HG03095 (cell line): ENCODE measurements at regions not wholly inside any gene's neighbourhood (a gene's known extent, or its start where the extent isn't known, plus 50 kb on each side); places are given as distances from the start of the nearest gene placed in this dataset.

Source experiments
- ATAC-seq: cut with Tn5 transposase; IDR thresholded peaks from one replicate; pipeline ENCODE4 v1.9.1; 2021; ENCODE audit warnings: moderate library complexity; ENCODE audit not compliant: unreplicated experiment

GRCh38 chr5:175056831-175057230 is 332.4 kb downstream of the MSX2 start:
- ATAC-seq = no peak

- no peak for ATAC-seq
Measured at GRCh38 chr5:175054243-175054642, 329.9 kb downstream of the MSX2 start.

GRCh38 chr5:175052351-175052750 is 328.0 kb downstream of the MSX2 start:
- ATAC-seq = no peak

- ATAC-seq = no peak
Measured at GRCh38 chr5:175047048-175047447, 322.7 kb downstream of the MSX2 start.

- ATAC-seq = no peak
Measured at GRCh38 chr5:175045820-175046219, 321.4 kb downstream of the MSX2 start.

- ATAC-seq = no peak
Measured at GRCh38 chr5:175037820-175038219, 313.4 kb downstream of the MSX2 start.

- no peak for ATAC-seq
Measured at GRCh38 chr5:175035882-175036533, 311.6 kb downstream of the MSX2 start.

- ATAC-seq = no peak
Measured at GRCh38 chr5:175034924-175035323, 310.5 kb downstream of the MSX2 start.

GRCh38 chr5:175032741-175033151 is 308.4 kb downstream of the MSX2 start:
- no peak for ATAC-seq

- ATAC-seq = no peak
Measured at GRCh38 chr5:175032013-175032412, 307.6 kb downstream of the MSX2 start.

GRCh38 chr5:175027390-175027789 is 303.0 kb downstream of the MSX2 start:
- ATAC-seq = no peak

GRCh38 chr5:175025077-175025476 is 300.7 kb downstream of the MSX2 start:
- no peak for ATAC-seq

- no peak for ATAC-seq
Measured at GRCh38 chr5:175021841-175022625, 297.7 kb downstream of the MSX2 start.

- ATAC-seq = no peak
Measured at GRCh38 chr5:175021321-175021720, 296.9 kb downstream of the MSX2 start.

- no peak for ATAC-seq
Measured at GRCh38 chr5:175015028-175015685, 290.8 kb downstream of the MSX2 start.

GRCh38 chr5:175013251-175013650 is 288.9 kb downstream of the MSX2 start:
- no peak for ATAC-seq

GRCh38 chr5:175012267-175012666 is 287.9 kb downstream of the MSX2 start:
- no peak for ATAC-seq

GRCh38 chr5:175003531-175003930 is 279.1 kb downstream of the MSX2 start:
- ATAC-seq = no peak

GRCh38 chr5:175001876-175002645 is 277.7 kb downstream of the MSX2 start:
- no peak for ATAC-seq

- ATAC-seq = no peak
Measured at GRCh38 chr5:175001311-175001710, 276.9 kb downstream of the MSX2 start.

- no peak for ATAC-seq
Measured at GRCh38 chr5:174999581-174999980, 275.2 kb downstream of the MSX2 start.
